22Rv1 (cell line): ENCODE measurements at regions not wholly inside any gene's neighbourhood (a gene's known extent, or its start where the extent isn't known, plus 50 kb on each side); places are given as distances from the start of the nearest gene placed in this dataset.

ENCODE experiments used
- H3K27ac ChIP-seq: fragments of 450-650 bp; 2 replicates; pipeline ENCODE4 v1.5.1; 2017
- CTCF ChIP-seq: fragments of 450-650 bp; IDR thresholded peaks from 2 replicates; pipeline ENCODE4 v1.5.1; 2017; ENCODE audit warnings: mild to moderate bottlenecking
- ZFX ChIP-seq: fragments of 450-650 bp; IDR thresholded peaks from 2 replicates; pipeline ENCODE4 v1.6.1; 2017; ENCODE audit warnings: antibody characterized with exemption, borderline replicate concordance

- TF ChIP-seq CTCF: no peak
- no peak for TF ChIP-seq ZFX
- no peak overlapping the region for H3K27ac ChIP-seq
These were observed 134.2 kb downstream of the RPL22L1 start for GRCh38 chr3:170735821-170736220.

GRCh38 chr3:170734735-170735065 lies 135.3 kb downstream of the RPL22L1 start:
- H3K27ac ChIP-seq: no peak overlapping the region
- TF ChIP-seq ZFX (no peak), CTCF (no peak)

GRCh38 chr3:170734043-170734734 lies 135.8 kb downstream of the RPL22L1 start:
- H3K27ac ChIP-seq: no peak overlapping the region
- no peak for TF ChIP-seq ZFX
- TF ChIP-seq CTCF: peak; percentile 10; the same call in 1 of the 2 replicates

- H3K27ac ChIP-seq: no peak overlapping the region
- TF ChIP-seq CTCF (no peak), ZFX (no peak)
These were observed 137.2 kb downstream of the RPL22L1 start for GRCh38 chr3:170732660-170733245.

- TF ChIP-seq ZFX (no peak), CTCF (no peak)
- H3K27ac ChIP-seq: no peak overlapping the region
These were observed 138.7 kb downstream of the RPL22L1 start for GRCh38 chr3:170731281-170731680.

- no peak overlapping the region for H3K27ac ChIP-seq
- TF ChIP-seq CTCF (no peak), ZFX (no peak)
These were observed 139.8 kb downstream of the RPL22L1 start for GRCh38 chr3:170730071-170730812.

- TF ChIP-seq CTCF (no peak), ZFX (no peak)
- H3K27ac ChIP-seq: no peak overlapping the region
These were observed 141.8 kb downstream of the RPL22L1 start for GRCh38 chr3:170728181-170728580.
